ENCODE measurements at regions not wholly inside any gene's neighbourhood (a gene's known extent, or its start where the extent isn't known, plus 50 kb on each side); places are given as distances from the start of the nearest gene placed in this dataset.

DNA sequence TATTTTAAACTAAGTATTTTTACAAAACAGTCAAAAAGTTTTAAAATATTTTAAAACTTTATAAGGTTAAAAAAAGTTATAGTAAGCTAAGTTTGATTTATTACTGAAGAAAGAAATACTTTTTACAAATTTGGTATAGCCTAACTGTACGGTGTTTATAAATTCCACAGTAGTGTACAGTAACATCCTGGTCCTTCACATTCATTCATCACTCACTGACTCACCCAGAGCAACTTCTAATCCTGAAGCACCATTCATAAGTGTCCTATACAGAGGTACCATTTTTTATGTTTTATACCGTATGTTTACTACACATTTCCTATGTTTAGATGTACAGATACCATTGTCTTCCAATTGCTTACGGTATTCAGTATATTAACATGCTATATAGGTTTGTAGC, 170.0 kb downstream of the KLHL28 start:
- TF ChIP-seq, protein P1, sequence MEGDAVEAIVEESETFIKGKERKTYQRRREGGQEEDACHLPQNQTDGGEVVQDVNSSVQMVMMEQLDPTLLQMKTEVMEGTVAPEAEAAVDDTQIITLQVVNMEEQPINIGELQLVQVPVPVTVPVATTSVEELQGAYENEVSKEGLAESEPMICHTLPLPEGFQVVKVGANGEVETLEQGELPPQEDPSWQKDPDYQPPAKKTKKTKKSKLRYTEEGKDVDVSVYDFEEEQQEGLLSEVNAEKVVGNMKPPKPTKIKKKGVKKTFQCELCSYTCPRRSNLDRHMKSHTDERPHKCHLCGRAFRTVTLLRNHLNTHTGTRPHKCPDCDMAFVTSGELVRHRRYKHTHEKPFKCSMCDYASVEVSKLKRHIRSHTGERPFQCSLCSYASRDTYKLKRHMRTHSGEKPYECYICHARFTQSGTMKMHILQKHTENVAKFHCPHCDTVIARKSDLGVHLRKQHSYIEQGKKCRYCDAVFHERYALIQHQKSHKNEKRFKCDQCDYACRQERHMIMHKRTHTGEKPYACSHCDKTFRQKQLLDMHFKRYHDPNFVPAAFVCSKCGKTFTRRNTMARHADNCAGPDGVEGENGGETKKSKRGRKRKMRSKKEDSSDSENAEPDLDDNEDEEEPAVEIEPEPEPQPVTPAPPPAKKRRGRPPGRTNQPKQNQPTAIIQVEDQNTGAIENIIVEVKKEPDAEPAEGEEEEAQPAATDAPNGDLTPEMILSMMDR (IDR thresholded peaks at IDR 0.05) = no peak
- TF ChIP-seq POLR2AphosphoS5 (IDR thresholded peaks at IDR 0.05) = no peak

Data from transverse colon (tissue), 4 donors.